GM18499 (cell line): ENCODE measurements at regions not wholly inside any gene's neighbourhood (a gene's known extent, or its start where the extent isn't known, plus 50 kb on each side); places are given as distances from the start of the nearest gene placed in this dataset.

Experiments
- ATAC-seq: cut with Tn5 transposase; IDR thresholded peaks from one replicate; pipeline ENCODE4 v1.9.1; 2021; ENCODE audit warnings: moderate number of reproducible peaks; ENCODE audit not compliant: insufficient read depth, unreplicated experiment

GRCh38 chr16:17692484-17692883 is 221.7 kb upstream of the XYLT1 start:
- no peak for ATAC-seq

GRCh38 chr16:17691899-17692176 is 221.1 kb upstream of the XYLT1 start:
- no peak for ATAC-seq

GRCh38 chr16:17691106-17691898 is 220.5 kb upstream of the XYLT1 start:
- ATAC-seq: no peak

- ATAC-seq: no peak
Observed at GRCh38 chr16:17685447-17685846, 214.7 kb upstream of the XYLT1 start.

- ATAC-seq: no peak
Observed at GRCh38 chr16:17683281-17683680, 212.5 kb upstream of the XYLT1 start.

- ATAC-seq: no peak
Observed at GRCh38 chr16:17676171-17676570, 205.4 kb upstream of the XYLT1 start.

GRCh38 chr16:17668386-17668785 is 197.6 kb upstream of the XYLT1 start:
- ATAC-seq: no peak

- ATAC-seq: no peak
Observed at GRCh38 chr16:17666293-17666692, 195.5 kb upstream of the XYLT1 start.

- no peak for ATAC-seq
Observed at GRCh38 chr16:17658881-17659280, 188.1 kb upstream of the XYLT1 start.

GRCh38 chr16:17657045-17657444 is 186.3 kb upstream of the XYLT1 start:
- ATAC-seq: no peak

GRCh38 chr16:17654571-17654970 is 183.8 kb upstream of the XYLT1 start:
- no peak for ATAC-seq

- ATAC-seq: no peak
Observed at GRCh38 chr16:17654142-17654541, 183.4 kb upstream of the XYLT1 start.

GRCh38 chr16:17647879-17648872 is 177.4 kb upstream of the XYLT1 start:
- ATAC-seq: no peak

GRCh38 chr16:17643935-17644334 is 173.2 kb upstream of the XYLT1 start:
- no peak for ATAC-seq

GRCh38 chr16:17641990-17642389 is 171.2 kb upstream of the XYLT1 start:
- ATAC-seq: no peak

GRCh38 chr16:17638134-17638533 is 167.4 kb upstream of the XYLT1 start:
- no peak for ATAC-seq

GRCh38 chr16:17635183-17635582 is 164.4 kb upstream of the XYLT1 start:
- no peak for ATAC-seq

GRCh38 chr16:17633181-17633951 is 162.6 kb upstream of the XYLT1 start:
- ATAC-seq: no peak

- no peak for ATAC-seq
Observed at GRCh38 chr16:17632667-17633066, 161.9 kb upstream of the XYLT1 start.

GRCh38 chr16:17629936-17630335 is 159.2 kb upstream of the XYLT1 start:
- ATAC-seq: no peak

GRCh38 chr16:17628983-17629382 is 158.2 kb upstream of the XYLT1 start:
- no peak for ATAC-seq
